WTC11 (cell line): ENCODE measurements at regions not wholly inside any gene's neighbourhood (a gene's known extent, or its start where the extent isn't known, plus 50 kb on each side); places are given as distances from the start of the nearest gene placed in this dataset.
"Not testable (repeated sequence)": the region's sequence is repeated elsewhere in the genome, so short reads cannot be mapped to it uniquely, and the experiment has no call there.

ENCODE experiments used
- ATAC-seq: fragments of 200-7000 bp; cut with Tn5 transposase; 2 replicates; pipeline ENCODE4 v1.10.0; 2021; ENCODE audit warnings: mild to moderate bottlenecking, moderate library complexity
- CTCF ChIA-PET: fragments of 300-600 bp; sonication (Branson Sonifier 250); formaldehyde crosslinking; loops from one replicate; lab custom pipeline; 2021; ENCODE audit warnings: antibody characterized with exemption; lab: Charles Lee
- POLR2A ChIA-PET: fragments of 350-600 bp; sonication (Branson Sonifier 250); formaldehyde crosslinking; loops from one replicate; lab custom pipeline; 2021; ENCODE audit warnings: antibody characterized with exemption; lab: Charles Lee
- DNase-seq: peaks from one replicate; pipeline ENCODE4 v3.0.0; 2021; ENCODE audit warnings: low spot score
- H3K27ac Mint-ChIP-seq: 2 replicates; pipeline ENCODE4 v1.8.0; 2021; ENCODE audit warnings: mixed read lengths
- H3K27me3 Mint-ChIP-seq: 2 replicates; pipeline ENCODE4 v1.8.0; 2021; ENCODE audit warnings: low read depth, mild to moderate bottlenecking, moderate library complexity, mixed read lengths
- H3K36me3 Mint-ChIP-seq: 2 replicates; pipeline ENCODE4 v1.8.0; 2021; ENCODE audit warnings: mixed read lengths
- H3K4me1 Mint-ChIP-seq: 2 replicates; pipeline ENCODE4 v1.8.0; 2022; ENCODE audit warnings: mixed read lengths
- H3K4me3 Mint-ChIP-seq: 2 replicates; pipeline ENCODE4 v1.8.0; 2021; ENCODE audit warnings: mild to moderate bottlenecking, moderate library complexity, mixed read lengths
- H3K9me3 Mint-ChIP-seq: 2 replicates; pipeline ENCODE4 v1.8.0; 2021; ENCODE audit warnings: mixed read lengths
- SOX15 ChIP-seq: fragments of 250-450 bp; sonication (Bioruptor Pico); IDR thresholded peaks from 2 replicates; pipeline ENCODE4 v1.9.0; 2021; ENCODE audit warnings: mild to moderate bottlenecking

DNA sequence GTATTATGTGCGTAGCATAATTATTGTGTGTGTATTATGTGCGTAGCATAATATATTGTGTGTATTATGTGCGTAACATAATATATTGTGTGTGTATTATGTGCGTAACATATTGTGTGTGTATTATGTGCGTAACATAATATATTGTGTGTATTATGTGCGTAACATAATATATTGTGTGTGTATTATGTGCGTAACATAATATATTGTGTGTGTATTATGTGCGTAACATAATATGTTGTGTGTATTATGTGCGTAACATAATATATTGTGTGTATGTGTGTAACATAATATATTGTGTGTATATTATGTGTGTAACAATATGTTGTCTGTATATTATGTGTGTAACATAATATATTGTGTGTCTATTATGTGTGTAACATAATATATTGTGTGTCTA, 50.1 kb upstream of the ATP5PO start:
- not testable (repeated sequence) for DNase-seq, H3K27me3 Mint-ChIP-seq

More for the DNA sequence above, 50.1 kb upstream of the ATP5PO start:
- peaks cover 15% of the 10 kb centered on the region for H3K36me3 Mint-ChIP-seq
- CTCF ChIA-PET, H3K27ac Mint-ChIP-seq, POLR2A ChIA-PET, H3K4me3 Mint-ChIP-seq, ATAC-seq: not testable (repeated sequence)
- H3K9me3 Mint-ChIP-seq, result peaks cover 14% of the 10 kb centered on the region
- 0 out of 2 replicates have a peak, but pooled peaks have one; percentile 37 for TF ChIP-seq SOX15 (CRISPR knock-in tag)
- peaks cover 11% of the 10 kb centered on the region for H3K4me1 Mint-ChIP-seq
